ENCODE measurements at regions not wholly inside any gene's neighbourhood (a gene's known extent, or its start where the extent isn't known, plus 50 kb on each side); places are given as distances from the start of the nearest gene placed in this dataset.
"Not testable (repeated sequence)": the region's sequence is repeated elsewhere in the genome, so short reads cannot be mapped to it uniquely, and the experiment has no call there.

- Histone ChIP-seq H3K9me3 (replicated peaks; ENCODE audit: control insufficient read depth, insufficient read depth, low read length) (no peaks in the 10 kb centered on the region), H3K4me1 (ENCODE audit: control insufficient read depth, extremely low read depth, insufficient read depth, low read length) (no peaks in the 10 kb centered on the region), H3K79me2 (ENCODE audit: control insufficient read depth, insufficient read depth, low read length) (no peaks in the 10 kb centered on the region), H3K27me3 (ENCODE audit: control insufficient read depth in 2 of 2, insufficient read depth in 2 of 2, low read length in 2 of 2) (no peaks in the 10 kb centered on the region), H2AFZ (ENCODE audit: low read depth, low read length) (no peak overlapping the region), H3K36me3 (ENCODE audit: control insufficient read depth in 2 of 2, extremely low read depth in 1 of 2, insufficient read depth in 2 of 2, low read length in 2 of 2) (no peaks in the 10 kb centered on the region), H4K20me1 (replicated peaks; ENCODE audit: control insufficient read depth, extremely low read depth, insufficient read depth, low read length) (no peaks in the 10 kb centered on the region), H3K4me2 (ENCODE audit: insufficient read depth, low read length) (no peak overlapping the region), H3K27ac (ENCODE audit: insufficient read depth, low read depth, low read length) (no peak overlapping the region), H3K9ac (replicated peaks; ENCODE audit: extremely low read depth, insufficient read depth, low read length) (no peak overlapping the region), H3K4me3 (replicated peaks in 1 of 3; ENCODE audit: insufficient read depth in 1 of 3, low read depth in 1 of 3, low read length in 3 of 3) (no peak overlapping the region), H3K9me1 (replicated peaks; ENCODE audit: control insufficient read depth, extremely low read depth, insufficient read depth, low read length) (no peaks in the 10 kb centered on the region)
- BruUV-seq (replicated peaks) = no TSS peak
- TF ChIP-seq POLR2AphosphoS5 (IDR thresholded peaks at IDR 0.05; ENCODE audit: insufficient read depth, low read depth, low read length) = no peak
- TF ChIP-seq EZH2 (IDR thresholded peaks at IDR 0.05; ENCODE audit: borderline replicate concordance, low read depth, low read length, severe bottlenecking) = no peak
- no peak for TF ChIP-seq FOS (IDR thresholded peaks at IDR 0.05; ENCODE audit: borderline replicate concordance, insufficient read depth, low read length)
- TF ChIP-seq JUN (IDR thresholded peaks at IDR 0.05; ENCODE audit: borderline replicate concordance, insufficient read depth, insufficient read length, low read depth) = no peak
- TF ChIP-seq GATA2 (IDR thresholded peaks at IDR 0.05; ENCODE audit: insufficient read depth, insufficient read length, low read depth, low read length) = no peak
- no peak for TF ChIP-seq POLR2A (IDR thresholded peaks at IDR 0.05; ENCODE audit: low read depth, low read length)
- no peak for TF ChIP-seq CTCF (IDR thresholded peaks at IDR 0.05; ENCODE audit: extremely low read depth in 1 of 2, insufficient read depth in 1 of 2, low read depth in 1 of 2, low read length in 2 of 2)
- no peak for TF ChIP-seq MAX (IDR thresholded peaks at IDR 0.05; ENCODE audit: insufficient read depth, insufficient read length)
- POLR2A ChIA-PET = no interaction called here
- dilution Hi-C loops (cut with MboI; ENCODE audit: extremely low pct_ligation_motif_present, low sequenced_read_pairs) (no loop called here), intact Hi-C loops (cut with micrococcal nuclease) (no loop called here)
- FAIRE-seq (no peak), DNase-seq (ENCODE audit: low read depth, low spot score) (no peak)
- CTCF ChIA-PET = interaction anchor here (0.9 kb wide), 1 partner anchor 10 kb away, joined by 3 read pairs; no protein-coding TSS in a partner anchor
These were observed 418.5 kb upstream of the RUNX1 start for GRCh38 chr21:35467566-35467965.

- H3K36me3 ChIP-seq (ENCODE audit: control insufficient read depth in 2 of 2, extremely low read depth in 1 of 2, insufficient read depth in 2 of 2, low read length in 2 of 2); H2AFZ ChIP-seq (ENCODE audit: low read depth, low read length); H3K4me3 ChIP-seq (replicated peaks in 1 of 3; ENCODE audit: insufficient read depth in 1 of 3, low read depth in 1 of 3, low read length in 3 of 3); CTCF ChIA-PET; H3K9ac ChIP-seq (replicated peaks; ENCODE audit: extremely low read depth, insufficient read depth, low read length); H3K79me2 ChIP-seq (ENCODE audit: control insufficient read depth, insufficient read depth, low read length); H3K4me1 ChIP-seq (ENCODE audit: control insufficient read depth, extremely low read depth, insufficient read depth, low read length); H3K27ac ChIP-seq (ENCODE audit: insufficient read depth, low read depth, low read length); H3K9me3 ChIP-seq (replicated peaks; ENCODE audit: control insufficient read depth, insufficient read depth, low read length); POLR2A ChIA-PET; H3K9me1 ChIP-seq (replicated peaks; ENCODE audit: control insufficient read depth, extremely low read depth, insufficient read depth, low read length); dilution Hi-C loops (cut with MboI; ENCODE audit: extremely low pct_ligation_motif_present, low sequenced_read_pairs); H3K27me3 ChIP-seq (ENCODE audit: control insufficient read depth in 2 of 2, insufficient read depth in 2 of 2, low read length in 2 of 2); H4K20me1 ChIP-seq (replicated peaks; ENCODE audit: control insufficient read depth, extremely low read depth, insufficient read depth, low read length); intact Hi-C loops (cut with micrococcal nuclease); FAIRE-seq; H3K4me2 ChIP-seq (ENCODE audit: insufficient read depth, low read length); DNase-seq (ENCODE audit: low read depth, low spot score); BruUV-seq (replicated peaks): not testable (repeated sequence)
These were observed 417.6 kb upstream of the RUNX1 start for GRCh38 chr21:35466681-35467080.

Measured in endothelial cell of umbilical vein (primary cell).